NB4 (cell line): ENCODE measurements at regions not wholly inside any gene's neighbourhood (a gene's known extent, or its start where the extent isn't known, plus 50 kb on each side); places are given as distances from the start of the nearest gene placed in this dataset.
A peak's percentile ranks its signal among the peaks of the same experiment; 100 is the strongest.

Source experiments
- DNase-seq: peaks from one replicate; pipeline ENCODE4 v3.0.0; 2010; ENCODE audit warnings: low read depth
- H3K4me3 ChIP-seq: one replicate; pipeline ENCODE4 v1.5.1; 2011; ENCODE audit warnings: mild to moderate bottlenecking, low read depth, low read length, moderate library complexity
- CTCF ChIP-seq: IDR thresholded peaks from one replicate; pipeline ENCODE4 v1.5.1; 2012; ENCODE audit warnings: low read depth, low read length
- MAX ChIP-seq: IDR thresholded peaks from 2 replicates; pipeline ENCODE4 v1.6.1; 2011; ENCODE audit warnings: low read depth, low read length
- MYC ChIP-seq: IDR thresholded peaks from 2 replicates; pipeline ENCODE4 v1.6.1; 2011; ENCODE audit warnings: low read depth, low read length
- POLR2A ChIP-seq: IDR thresholded peaks from 2 replicates; pipeline ENCODE4 v1.6.1; 2011; ENCODE audit warnings: mild to moderate bottlenecking; ENCODE audit not compliant: insufficient read length; ENCODE audit errors: extremely low read depth

- DNase-seq, result no peak
- no peak for TF ChIP-seq POLR2A
- no peak for TF ChIP-seq CTCF
- TF ChIP-seq MYC, result no peak
- no peak for TF ChIP-seq MAX
- no peak overlapping the region for H3K4me3 ChIP-seq
Observed at GRCh38 chr11:36948460-36949127, 350.6 kb upstream of the RAG2 start.

GRCh38 chr11:36945384-36945783 lies 347.3 kb upstream of the RAG2 start:
- no peak overlapping the region for H3K4me3 ChIP-seq
- DNase-seq, result peak; percentile 19
- TF ChIP-seq MAX (no peak), POLR2A (no peak), CTCF (peak; percentile 27)

- H3K4me3 ChIP-seq, result no peak overlapping the region
- no peak for DNase-seq
- no peak for TF ChIP-seq POLR2A
- TF ChIP-seq MAX, result no peak
- TF ChIP-seq CTCF, result no peak
- TF ChIP-seq MYC, result no peak
Observed at GRCh38 chr11:36933481-36933880, 335.4 kb upstream of the RAG2 start.

- TF ChIP-seq POLR2A (no peak), MAX (no peak), CTCF (no peak), MYC (no peak)
- no peak overlapping the region for H3K4me3 ChIP-seq
- DNase-seq, result no peak
Observed at GRCh38 chr11:36931139-36931538, 333.1 kb upstream of the RAG2 start.

GRCh38 chr11:36930256-36930655 lies 332.2 kb upstream of the RAG2 start:
- no peak for DNase-seq
- H3K4me3 ChIP-seq, result no peak overlapping the region
- TF ChIP-seq CTCF (no peak), MYC (no peak), MAX (no peak), POLR2A (no peak)

- no peak for DNase-seq
- TF ChIP-seq MAX (no peak), MYC (no peak), CTCF (no peak), POLR2A (no peak)
- H3K4me3 ChIP-seq, result no peak overlapping the region
Observed at GRCh38 chr11:36929401-36929800, 331.4 kb upstream of the RAG2 start.
